ENCODE measurements at regions not wholly inside any gene's neighbourhood (a gene's known extent, or its start where the extent isn't known, plus 50 kb on each side); places are given as distances from the start of the nearest gene placed in this dataset.

DNA sequence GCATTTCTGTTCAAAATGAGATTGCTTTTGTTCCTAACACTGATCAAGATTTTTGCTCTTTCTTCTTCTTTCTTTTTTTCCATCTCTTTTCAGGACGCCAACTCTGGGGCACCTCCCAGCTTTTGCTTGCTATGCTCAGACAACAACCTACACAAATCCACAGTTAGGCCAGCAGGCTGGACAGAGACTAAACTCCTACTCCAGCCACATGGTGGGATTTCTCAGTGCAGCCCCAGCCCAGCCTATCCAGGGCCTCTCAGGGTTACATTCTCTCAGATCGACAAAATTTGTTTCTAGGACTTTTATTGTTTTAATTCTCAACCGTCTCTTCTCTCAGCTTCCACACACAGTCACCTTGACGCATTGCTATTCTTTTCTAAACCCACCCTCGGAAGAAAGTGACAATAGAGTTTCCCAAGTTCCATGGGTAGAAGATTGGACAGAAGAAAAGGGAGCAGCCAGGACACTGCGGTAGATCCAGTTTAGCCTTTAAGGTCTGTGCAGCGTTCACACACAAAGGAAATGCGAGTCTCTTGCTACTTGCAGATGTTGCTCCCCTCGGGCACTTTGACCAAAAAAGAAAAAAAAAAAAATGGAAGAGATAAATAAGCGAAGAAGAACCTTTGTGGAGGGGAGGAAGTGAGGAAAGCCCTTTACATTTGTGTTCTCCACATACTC, 588.6 kb upstream of the GRAMD2B start:
- TF ChIP-seq, protein P1, sequence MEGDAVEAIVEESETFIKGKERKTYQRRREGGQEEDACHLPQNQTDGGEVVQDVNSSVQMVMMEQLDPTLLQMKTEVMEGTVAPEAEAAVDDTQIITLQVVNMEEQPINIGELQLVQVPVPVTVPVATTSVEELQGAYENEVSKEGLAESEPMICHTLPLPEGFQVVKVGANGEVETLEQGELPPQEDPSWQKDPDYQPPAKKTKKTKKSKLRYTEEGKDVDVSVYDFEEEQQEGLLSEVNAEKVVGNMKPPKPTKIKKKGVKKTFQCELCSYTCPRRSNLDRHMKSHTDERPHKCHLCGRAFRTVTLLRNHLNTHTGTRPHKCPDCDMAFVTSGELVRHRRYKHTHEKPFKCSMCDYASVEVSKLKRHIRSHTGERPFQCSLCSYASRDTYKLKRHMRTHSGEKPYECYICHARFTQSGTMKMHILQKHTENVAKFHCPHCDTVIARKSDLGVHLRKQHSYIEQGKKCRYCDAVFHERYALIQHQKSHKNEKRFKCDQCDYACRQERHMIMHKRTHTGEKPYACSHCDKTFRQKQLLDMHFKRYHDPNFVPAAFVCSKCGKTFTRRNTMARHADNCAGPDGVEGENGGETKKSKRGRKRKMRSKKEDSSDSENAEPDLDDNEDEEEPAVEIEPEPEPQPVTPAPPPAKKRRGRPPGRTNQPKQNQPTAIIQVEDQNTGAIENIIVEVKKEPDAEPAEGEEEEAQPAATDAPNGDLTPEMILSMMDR (IDR thresholded peaks at IDR 0.05) = no peak
- TF ChIP-seq EZH2 (IDR thresholded peaks at IDR 0.05) = no peak
